Neural progenitor cell (in vitro differentiated cells): ENCODE measurements at regions not wholly inside any gene's neighbourhood (a gene's known extent, or its start where the extent isn't known, plus 50 kb on each side); places are given as distances from the start of the nearest gene placed in this dataset.

ENCODE experiments used
- DNase-seq: peaks from one replicate; pipeline ENCODE4 v3.0.0-alpha.2; 2016; ENCODE audit warnings: low spot score
- H2AFZ ChIP-seq: fragments of 200-600 bp; sonication (generic); replicated peaks from 2 replicates; pipeline ENCODE4 v1.6.1; 2016; ENCODE audit warnings: antibody characterized with exemption
- H3F3A ChIP-seq: fragments of 200-600 bp; sonication (generic); 2 replicates; pipeline ENCODE4 v1.6.1; 2016; ENCODE audit warnings: antibody characterized with exemption, low read depth
- H3K27ac ChIP-seq: fragments of 200-600 bp; sonication (generic); 2 replicates; pipeline ENCODE4 v1.5.1; 2016; ENCODE audit warnings: mild to moderate bottlenecking
- H3K27me3 ChIP-seq: fragments of 200-600 bp; sonication (generic); 2 replicates; pipeline ENCODE4 v1.6.1; 2016; ENCODE audit warnings: mild to moderate bottlenecking, moderate library complexity
- H3K36me3 ChIP-seq: fragments of 200-600 bp; sonication (generic); 2 replicates; pipeline ENCODE4 v1.5.1; 2016
- H3K4me1 ChIP-seq: fragments of 200-600 bp; sonication (generic); 2 replicates; pipeline ENCODE4 v1.6.1; 2016; ENCODE audit warnings: mixed run types
- H3K4me2 ChIP-seq: fragments of 200-600 bp; sonication (generic); 2 replicates; pipeline ENCODE4 v1.6.1; 2016
- H3K4me3 ChIP-seq: fragments of 200-600 bp; sonication (generic); 2 replicates; pipeline ENCODE4 v1.5.1; 2016
- H3K79me2 ChIP-seq: fragments of 200-600 bp; sonication (generic); 2 replicates; pipeline ENCODE4 v1.6.1; 2016; ENCODE audit warnings: low read depth
- H3K9ac ChIP-seq: fragments of 200-600 bp; sonication (generic); 2 replicates; pipeline ENCODE4 v1.6.1; 2016
- H3K9me3 ChIP-seq: fragments of 200-600 bp; sonication (generic); 2 replicates; pipeline ENCODE4 v1.5.1; 2016; ENCODE audit warnings: low read depth
- H4K20me1 ChIP-seq: fragments of 200-600 bp; sonication (generic); 2 replicates; pipeline ENCODE4 v1.6.1; 2016; ENCODE audit warnings: low read depth
- H3K27ac Mint-ChIP-seq: 3 replicates; pipeline ENCODE4 v1.8.0; 2021; ENCODE audit warnings: mixed read lengths
- H3K27me3 Mint-ChIP-seq: 2 replicates; pipeline ENCODE4 v1.8.0; 2022; ENCODE audit warnings: low read depth, mild to moderate bottlenecking, inconsistent platforms, moderate library complexity, mixed read lengths; ENCODE audit not compliant: insufficient read depth
- H3K36me3 Mint-ChIP-seq: 3 replicates; pipeline ENCODE4 v1.8.0; 2021; ENCODE audit warnings: mixed read lengths
- H3K4me1 Mint-ChIP-seq: 3 replicates; pipeline ENCODE4 v1.8.0; 2021; ENCODE audit warnings: mixed read lengths
- H3K4me3 Mint-ChIP-seq: 3 replicates; pipeline ENCODE4 v1.8.0; 2021; ENCODE audit warnings: mild to moderate bottlenecking, moderate library complexity, mixed read lengths
- H3K9me3 Mint-ChIP-seq: 3 replicates; pipeline ENCODE4 v1.8.0; 2020; ENCODE audit warnings: mixed read lengths
- EZH2 ChIP-seq: fragments of 200-600 bp; sonication (generic); IDR thresholded peaks from 2 replicates; pipeline ENCODE4 v1.6.1; 2017; ENCODE audit warnings: antibody characterized with exemption, mild to moderate bottlenecking, moderate library complexity
- EZH2phosphoT487 ChIP-seq: fragments of 200-600 bp; sonication (generic); IDR thresholded peaks from 2 replicates; pipeline ENCODE4 v1.6.1; 2017; ENCODE audit warnings: antibody characterized with exemption
- TF ChIP-seq, protein P1 (sequence below): fragments of 200-600 bp; sonication (generic); IDR thresholded peaks from 2 replicates; pipeline ENCODE4 v1.5.1; 2017; ENCODE audit warnings: antibody characterized with exemption, mild to moderate bottlenecking

DNA sequence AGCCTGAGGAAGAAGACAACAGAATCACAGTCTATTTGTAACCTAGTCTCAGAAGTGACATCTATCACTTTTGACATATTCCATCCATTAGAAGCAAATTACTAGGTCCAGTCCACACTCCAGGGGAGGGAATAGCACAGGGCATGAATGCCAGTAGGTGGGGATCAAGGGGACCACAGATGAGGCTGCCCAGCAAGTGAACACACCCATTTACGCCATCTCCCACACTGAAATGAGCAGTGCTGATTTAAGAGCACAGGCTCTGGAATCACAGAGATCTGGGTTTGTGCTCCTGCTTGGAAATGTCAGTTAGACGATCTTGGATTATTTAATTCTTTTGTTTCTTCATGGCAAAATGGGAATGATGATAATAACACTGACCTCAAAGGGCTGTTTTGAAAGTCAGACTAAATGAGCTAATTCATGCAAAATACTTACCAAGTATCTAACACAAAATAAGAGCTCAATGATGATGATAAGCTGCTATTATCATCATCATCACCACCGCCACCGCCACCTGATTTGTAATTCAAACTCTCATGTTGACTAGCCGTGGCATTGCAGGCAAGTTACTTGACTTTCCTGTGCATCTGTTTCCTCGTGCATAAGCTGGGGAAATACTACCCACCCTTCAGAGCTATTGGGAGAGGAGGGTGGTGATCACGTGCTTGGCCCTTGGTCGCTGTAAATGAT lies 138.9 kb upstream of the KLF14 start:
- Histone ChIP-seq H3K9ac (no peak overlapping the region), H3K4me1 (peaks cover 11% of the 10 kb centered on the region), H2AFZ (no peak overlapping the region), H3K9me3 (no peaks in the 10 kb centered on the region), H3K79me2 (no peaks in the 10 kb centered on the region), H3K36me3 (no peaks in the 10 kb centered on the region), H3F3A (peaks cover 10% of the 10 kb centered on the region), H3K4me2 (no peak overlapping the region), H3K27ac (no peak overlapping the region), H3K4me3 (no peak overlapping the region), H4K20me1 (no peaks in the 10 kb centered on the region), H3K27me3 (no peaks in the 10 kb centered on the region)
- Mint-ChIP-seq H3K27ac (no peak overlapping the region), H3K27me3 (peaks cover 2% of the 10 kb centered on the region), H3K4me1 (peaks cover 22% of the 10 kb centered on the region), H3K36me3 (no peaks in the 10 kb centered on the region), H3K4me3 (no peak overlapping the region), H3K9me3 (no peaks in the 10 kb centered on the region)
- no peak for DNase-seq
- TF ChIP-seq, protein P1, sequence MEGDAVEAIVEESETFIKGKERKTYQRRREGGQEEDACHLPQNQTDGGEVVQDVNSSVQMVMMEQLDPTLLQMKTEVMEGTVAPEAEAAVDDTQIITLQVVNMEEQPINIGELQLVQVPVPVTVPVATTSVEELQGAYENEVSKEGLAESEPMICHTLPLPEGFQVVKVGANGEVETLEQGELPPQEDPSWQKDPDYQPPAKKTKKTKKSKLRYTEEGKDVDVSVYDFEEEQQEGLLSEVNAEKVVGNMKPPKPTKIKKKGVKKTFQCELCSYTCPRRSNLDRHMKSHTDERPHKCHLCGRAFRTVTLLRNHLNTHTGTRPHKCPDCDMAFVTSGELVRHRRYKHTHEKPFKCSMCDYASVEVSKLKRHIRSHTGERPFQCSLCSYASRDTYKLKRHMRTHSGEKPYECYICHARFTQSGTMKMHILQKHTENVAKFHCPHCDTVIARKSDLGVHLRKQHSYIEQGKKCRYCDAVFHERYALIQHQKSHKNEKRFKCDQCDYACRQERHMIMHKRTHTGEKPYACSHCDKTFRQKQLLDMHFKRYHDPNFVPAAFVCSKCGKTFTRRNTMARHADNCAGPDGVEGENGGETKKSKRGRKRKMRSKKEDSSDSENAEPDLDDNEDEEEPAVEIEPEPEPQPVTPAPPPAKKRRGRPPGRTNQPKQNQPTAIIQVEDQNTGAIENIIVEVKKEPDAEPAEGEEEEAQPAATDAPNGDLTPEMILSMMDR = no peak
- TF ChIP-seq EZH2 (no peak), EZH2phosphoT487 (no peak)

DNA sequence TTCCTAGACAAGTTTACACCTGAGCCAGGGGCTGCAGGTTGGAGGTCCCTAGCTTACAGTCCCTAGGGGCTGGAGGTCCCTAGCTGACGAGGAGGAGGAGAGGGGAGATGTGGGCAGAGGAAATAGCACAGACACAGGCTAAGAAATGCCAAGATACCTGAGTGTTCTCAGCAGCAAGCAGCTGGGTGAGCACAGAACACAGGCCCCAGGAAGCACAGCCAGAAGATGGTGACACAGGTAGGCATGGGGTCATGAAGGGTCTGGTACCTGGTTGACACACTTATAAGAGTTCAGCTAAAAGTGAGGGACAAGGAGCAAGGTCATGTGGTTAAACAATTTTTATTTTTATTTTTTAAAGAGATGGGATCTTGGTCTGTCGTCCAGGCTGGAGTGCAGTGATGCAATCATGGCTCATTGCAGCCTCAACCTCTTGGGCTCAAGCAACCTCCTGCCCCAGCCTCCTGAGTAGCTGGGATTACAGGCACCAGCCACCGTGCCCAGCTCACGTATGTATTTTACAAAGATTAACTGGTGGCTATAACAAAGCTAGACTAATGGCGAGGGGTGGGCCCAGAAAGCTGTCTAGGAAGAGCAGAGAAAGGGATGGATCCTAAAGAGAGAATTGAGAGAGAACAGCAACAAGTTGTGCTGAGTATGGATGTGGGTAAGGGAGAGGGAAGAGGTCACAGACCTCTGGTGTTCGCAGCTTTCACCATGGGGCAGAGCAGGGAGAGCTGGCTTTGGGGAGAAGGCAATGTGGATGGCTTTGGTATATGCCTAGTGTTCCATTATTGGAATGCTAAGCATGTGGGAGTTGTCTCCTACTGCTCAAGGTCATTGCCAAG lies 140.3 kb upstream of the KLF14 start:
- no peak overlapping the region for H3K4me2 ChIP-seq
- H3K9me3 Mint-ChIP-seq = no peaks in the 10 kb centered on the region
- H3K9ac ChIP-seq = no peak overlapping the region
- TF ChIP-seq EZH2phosphoT487 (no peak), EZH2 (no peak)
- TF ChIP-seq, protein P1 = no peak
- H4K20me1 ChIP-seq = no peaks in the 10 kb centered on the region
- H3K79me2 ChIP-seq = no peaks in the 10 kb centered on the region
- H3K27ac Mint-ChIP-seq = no peak overlapping the region
- no peaks in the 10 kb centered on the region for H3K9me3 ChIP-seq
- DNase-seq = no peak
- no peaks in the 10 kb centered on the region for H3K27me3 ChIP-seq
- H3K4me1 ChIP-seq = peaks cover 14% of the 10 kb centered on the region
- H3K4me3 ChIP-seq = no peak overlapping the region
- no peaks in the 10 kb centered on the region for H3K36me3 Mint-ChIP-seq
- H3K4me3 Mint-ChIP-seq = no peak overlapping the region
- peaks cover 28% of the 10 kb centered on the region for H3K4me1 Mint-ChIP-seq
- no peaks in the 10 kb centered on the region for H3K36me3 ChIP-seq
- H3K27me3 Mint-ChIP-seq = peaks cover 2% of the 10 kb centered on the region
- no peak overlapping the region for H2AFZ ChIP-seq
- peaks cover 10% of the 10 kb centered on the region for H3F3A ChIP-seq
- no peak overlapping the region for H3K27ac ChIP-seq

DNA sequence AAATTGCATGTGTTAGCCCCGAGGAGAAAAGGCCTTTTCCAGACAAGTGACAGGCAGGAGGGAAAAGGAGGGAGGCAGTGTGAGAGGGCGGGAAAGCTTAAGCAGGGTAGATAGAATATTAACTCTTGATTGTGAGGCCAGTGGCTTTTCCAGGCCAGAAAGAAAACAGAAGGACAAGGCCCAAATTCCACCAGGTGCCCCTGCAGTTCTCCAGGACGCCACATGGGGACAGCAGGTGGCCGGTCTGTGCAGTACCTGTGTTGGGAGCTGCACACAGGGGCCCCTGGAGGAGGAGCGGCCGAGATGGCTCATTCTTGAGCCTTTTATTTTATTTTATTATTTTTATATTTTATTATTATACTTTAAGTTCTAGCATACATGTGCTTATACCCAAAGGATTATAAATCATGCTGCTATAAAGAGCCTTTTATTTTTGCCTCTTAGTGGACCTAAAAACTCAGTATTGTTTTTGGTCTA lies 141.3 kb upstream of the KLF14 start:
- Histone ChIP-seq H3K27ac (no peak overlapping the region), H3K79me2 (no peaks in the 10 kb centered on the region), H3K36me3 (no peaks in the 10 kb centered on the region)

More for the DNA sequence above, 141.3 kb upstream of the KLF14 start:
- Histone ChIP-seq H3K4me3 (no peak overlapping the region), H2AFZ (no peak overlapping the region), H3K27me3 (no peaks in the 10 kb centered on the region), H3K9me3 (no peaks in the 10 kb centered on the region), H3K9ac (no peak overlapping the region), H3F3A (peaks cover 10% of the 10 kb centered on the region), H3K4me2 (no peak overlapping the region), H4K20me1 (no peaks in the 10 kb centered on the region), H3K4me1 (peaks cover 14% of the 10 kb centered on the region)
- Mint-ChIP-seq H3K36me3 (no peaks in the 10 kb centered on the region), H3K4me1 (peaks cover 30% of the 10 kb centered on the region), H3K9me3 (no peaks in the 10 kb centered on the region), H3K27ac (no peak overlapping the region), H3K4me3 (no peak overlapping the region), H3K27me3 (peaks cover 2% of the 10 kb centered on the region)
- peak; percentile 73 for DNase-seq
- TF ChIP-seq, protein P1 = peak; percentile 80
- TF ChIP-seq EZH2 = no peak
- no peak for TF ChIP-seq EZH2phosphoT487
